OCI-M2 (cell line): ENCODE measurements at regions not wholly inside any gene's neighbourhood (a gene's known extent, or its start where the extent isn't known, plus 50 kb on each side); places are given as distances from the start of the nearest gene placed in this dataset.

Source experiments
- DNase-seq: peaks from one replicate; lab custom pipeline; 2025; ENCODE audit not compliant: unreplicated experiment; lab: John Stamatoyannopoulos, UW

DNA sequence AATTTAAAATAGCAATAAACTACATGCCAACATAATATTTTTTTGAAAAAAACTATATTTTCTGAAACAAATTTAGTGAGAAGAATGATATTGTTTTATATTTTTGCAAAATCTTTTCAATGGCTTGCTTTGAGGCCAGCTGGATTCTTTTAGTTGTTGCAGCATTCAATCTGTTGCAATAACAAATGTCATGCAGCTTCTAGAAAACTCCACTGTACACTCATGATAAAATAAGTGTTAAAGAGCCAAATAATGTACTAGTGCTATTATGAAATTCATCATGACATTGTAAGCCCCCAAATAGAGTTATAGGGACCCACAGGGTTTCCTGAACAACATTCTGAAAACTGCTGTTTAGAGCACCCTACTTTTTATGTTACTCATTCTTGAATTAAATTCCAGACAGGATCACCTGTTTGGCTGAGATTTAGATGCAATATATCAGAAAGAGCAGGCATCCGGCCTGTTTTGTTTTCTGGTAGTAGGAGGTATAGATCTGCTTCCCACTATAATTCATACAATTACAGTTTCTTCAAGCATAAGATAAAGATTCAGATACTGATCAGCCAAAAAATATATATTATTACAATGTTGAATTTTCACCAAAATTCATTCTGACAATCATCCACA, 703.0 kb upstream of the ZNF385D start:
- DNase-seq = no peak

DNA sequence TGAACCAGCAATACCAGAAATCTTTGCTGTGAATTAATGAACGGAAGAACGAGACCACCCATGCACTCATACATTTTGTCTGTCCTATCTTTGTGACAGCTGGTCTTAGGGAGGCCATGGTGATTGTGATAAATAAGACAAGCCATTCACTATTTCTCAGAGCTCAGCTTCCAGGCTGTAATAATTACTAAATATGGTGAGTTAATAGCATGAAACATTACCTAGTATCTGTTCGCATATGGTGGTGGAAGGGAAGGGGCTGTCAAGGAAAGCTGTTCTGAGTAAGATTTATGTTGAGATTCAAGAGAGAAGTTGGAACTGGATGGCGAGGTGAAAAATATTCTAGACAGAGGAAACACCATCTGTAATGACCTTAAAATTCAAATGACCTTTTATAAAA, 719.0 kb upstream of the ZNF385D start:
- DNase-seq = no peak

DNA sequence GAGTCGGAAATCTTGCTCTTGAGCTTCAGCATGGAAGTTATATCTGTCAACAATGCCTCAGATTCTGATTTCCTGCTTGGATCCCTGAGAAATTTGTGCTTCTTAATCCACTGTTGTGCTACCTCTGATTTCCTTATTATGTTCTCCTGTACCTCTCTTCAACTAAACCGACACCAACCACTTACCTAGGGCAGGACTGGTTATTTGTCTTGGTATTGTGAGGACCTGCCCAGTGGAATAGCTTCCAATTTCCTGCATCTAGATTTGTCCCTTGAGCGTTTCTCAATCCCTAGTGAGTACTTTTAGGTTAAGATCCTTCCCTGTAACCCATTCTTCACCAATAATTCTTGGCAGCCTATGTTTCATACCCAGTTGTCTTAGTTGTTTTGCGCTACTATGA, 720.5 kb upstream of the ZNF385D start:
- no peak for DNase-seq

DNA sequence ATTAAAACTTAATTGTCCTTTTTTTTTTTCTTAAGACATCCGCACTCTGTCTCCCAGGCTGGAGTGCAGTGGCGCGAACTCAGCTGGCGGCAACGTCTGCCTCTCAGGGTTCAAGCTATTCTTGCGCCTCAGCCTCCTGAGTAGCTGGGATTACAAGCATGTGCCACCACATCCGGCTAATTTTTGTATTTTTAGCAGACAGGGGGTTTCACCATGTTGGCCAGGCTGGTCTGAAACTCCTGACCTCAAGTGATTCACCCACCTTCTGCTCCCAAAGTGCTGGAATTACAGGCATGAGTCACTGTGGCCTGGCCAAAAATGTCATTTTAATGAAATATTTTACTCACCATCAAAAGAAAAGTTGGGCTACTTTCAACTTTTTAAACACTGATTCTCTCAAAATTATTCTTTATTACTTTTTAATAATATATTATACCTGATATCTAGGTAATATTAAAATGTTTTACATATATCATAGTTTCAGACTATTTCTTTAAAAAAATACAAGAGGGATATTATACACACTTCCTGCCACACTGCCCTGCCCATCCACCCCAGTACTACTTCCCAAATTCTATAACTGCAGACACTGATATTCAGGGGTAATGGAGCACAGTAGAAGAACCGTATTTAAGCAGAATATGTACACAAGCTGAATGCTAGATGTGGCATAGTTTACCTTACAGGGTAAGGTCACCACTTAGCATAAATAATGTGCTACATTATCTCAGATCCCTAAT, 723.9 kb upstream of the ZNF385D start:
- DNase-seq = no peak

DNA sequence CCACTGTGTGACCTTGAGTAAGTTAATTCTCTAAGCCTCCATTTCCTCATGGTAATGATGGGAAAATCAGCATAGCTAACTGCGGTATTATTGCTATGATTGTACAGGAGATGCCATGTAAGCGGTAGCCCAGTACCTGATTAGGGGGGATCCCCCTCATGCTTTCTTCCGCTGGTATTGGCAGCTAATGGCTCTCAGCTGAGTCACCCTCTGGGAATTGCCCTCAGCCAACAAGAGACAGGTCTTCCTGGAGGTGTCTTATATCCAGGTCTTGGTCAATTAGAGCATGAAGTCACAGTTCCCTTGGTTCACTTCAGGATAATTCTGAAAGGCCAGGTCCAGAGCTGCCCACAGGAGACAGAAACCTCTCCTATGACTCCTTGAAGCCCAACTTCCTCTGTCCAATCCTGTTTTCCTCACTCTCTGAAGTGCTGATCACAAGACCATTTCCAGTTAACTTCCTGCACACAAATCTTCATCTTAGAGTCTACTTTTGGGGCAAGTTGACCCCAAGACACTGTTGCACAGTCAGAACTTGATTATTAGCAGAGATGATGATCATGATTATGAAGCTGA, 724.7 kb upstream of the ZNF385D start:
- DNase-seq = no peak

DNA sequence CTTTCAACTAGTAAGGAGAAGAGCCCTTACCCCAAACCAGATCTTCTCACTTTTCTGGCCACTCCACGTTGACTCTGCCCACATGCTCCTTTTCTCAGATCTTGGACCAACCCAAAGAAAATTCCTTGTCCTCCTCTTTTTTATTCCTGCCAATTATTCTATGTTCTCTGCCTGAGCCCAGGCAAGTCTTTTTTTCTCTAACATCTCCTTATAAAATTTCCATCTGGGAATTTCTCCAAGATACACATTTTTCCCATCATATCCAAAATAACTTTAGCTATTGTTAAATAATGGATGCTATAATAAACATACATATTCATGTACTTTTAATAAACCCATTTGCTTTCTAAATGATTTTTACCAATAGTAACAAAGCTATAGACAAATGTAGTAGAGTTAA, 726.0 kb upstream of the ZNF385D start:
- DNase-seq = no peak

DNA sequence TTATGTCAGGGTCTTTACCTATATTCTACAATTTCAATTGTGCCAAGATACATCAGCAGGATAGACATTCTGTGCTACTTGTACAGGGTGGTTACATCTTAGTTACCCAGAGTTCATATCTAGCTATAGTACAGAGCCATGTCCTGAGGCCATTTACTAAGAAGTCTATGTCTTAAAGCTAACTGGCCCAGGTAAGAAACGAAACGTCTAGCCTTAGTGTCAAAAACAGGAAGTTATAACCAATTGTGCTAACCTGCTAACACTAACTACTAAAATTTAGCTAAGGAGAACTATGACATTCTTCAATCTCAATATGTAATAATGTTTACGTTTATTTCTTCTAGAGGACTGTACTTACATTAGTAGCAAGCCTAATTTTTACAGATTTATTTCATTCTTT, 717.2 kb upstream of the UBE2E2 start:
- no peak for DNase-seq

DNA sequence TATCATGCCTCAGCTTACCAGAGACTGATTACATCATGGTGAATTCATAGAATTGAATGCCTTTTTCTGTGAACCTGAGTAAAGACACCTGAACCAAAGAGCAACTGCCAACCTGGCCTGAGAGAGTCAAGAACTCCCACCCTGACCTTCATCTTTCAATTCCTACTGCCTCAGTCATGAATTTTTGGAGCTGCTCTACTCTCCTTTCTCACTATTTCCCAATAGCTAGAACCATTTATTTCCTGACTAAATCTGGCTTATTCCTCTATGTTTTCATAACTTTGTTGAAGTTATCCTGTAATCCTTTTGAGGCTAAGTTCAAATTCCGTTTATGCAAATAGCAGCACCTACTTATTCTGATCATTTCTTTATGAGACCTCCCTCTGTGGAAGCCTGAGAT, 712.4 kb upstream of the UBE2E2 start:
- DNase-seq = no peak

DNA sequence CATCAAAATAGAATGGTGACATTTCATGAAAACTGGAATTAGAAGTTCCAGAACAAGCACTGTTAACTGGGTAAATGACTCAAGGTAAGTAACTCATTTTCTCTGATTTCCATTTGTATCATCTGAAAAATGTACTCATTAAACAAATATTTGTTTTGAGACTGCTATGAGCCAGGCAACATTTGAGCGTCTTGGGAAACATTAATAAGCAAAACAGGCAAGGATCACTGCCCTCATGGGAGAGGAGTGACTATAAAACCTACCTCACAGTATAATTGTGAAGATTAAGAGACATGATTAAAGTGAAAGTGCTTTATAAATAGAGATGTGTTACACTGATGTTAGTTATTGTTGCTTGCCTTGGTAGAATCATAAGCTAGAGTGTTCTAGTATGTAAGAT, 711.8 kb upstream of the UBE2E2 start:
- no peak for DNase-seq

DNA sequence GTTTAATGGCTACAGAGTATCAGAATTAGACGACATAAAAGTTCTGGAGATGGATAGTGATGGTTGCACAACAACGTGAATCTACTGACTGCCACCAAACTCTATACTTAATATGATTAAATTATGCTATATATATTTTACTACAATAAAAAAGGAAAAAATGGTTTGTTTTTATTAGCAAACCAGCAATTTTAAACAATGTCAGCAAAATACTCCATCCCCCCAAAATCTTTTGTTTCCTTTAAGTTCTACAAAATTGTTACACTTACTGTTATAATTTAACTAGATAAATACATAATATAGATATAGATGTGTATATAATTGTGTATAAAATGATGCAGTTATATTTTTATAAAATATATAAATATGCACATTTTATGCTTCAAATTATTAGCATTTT, 710.8 kb upstream of the UBE2E2 start:
- no peak for DNase-seq

DNA sequence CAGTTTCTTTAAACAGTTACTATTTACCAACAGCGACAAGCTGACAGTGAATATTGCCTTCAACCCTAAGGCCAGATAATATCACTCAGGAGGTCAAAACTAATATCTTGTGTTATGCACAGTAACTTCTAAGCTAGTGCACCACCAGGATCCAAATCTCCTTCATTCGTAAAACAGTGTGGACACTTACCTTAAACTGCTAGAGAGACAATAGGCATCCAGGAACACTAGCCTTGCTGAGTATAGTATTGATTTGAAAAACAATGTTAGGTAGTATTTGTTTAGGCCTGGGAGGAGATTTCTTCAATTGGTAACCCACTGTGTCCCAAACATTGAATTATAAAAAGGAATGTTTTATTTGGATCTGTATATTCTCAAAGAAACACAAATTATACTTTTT, 707.9 kb upstream of the UBE2E2 start:
- no peak for DNase-seq

DNA sequence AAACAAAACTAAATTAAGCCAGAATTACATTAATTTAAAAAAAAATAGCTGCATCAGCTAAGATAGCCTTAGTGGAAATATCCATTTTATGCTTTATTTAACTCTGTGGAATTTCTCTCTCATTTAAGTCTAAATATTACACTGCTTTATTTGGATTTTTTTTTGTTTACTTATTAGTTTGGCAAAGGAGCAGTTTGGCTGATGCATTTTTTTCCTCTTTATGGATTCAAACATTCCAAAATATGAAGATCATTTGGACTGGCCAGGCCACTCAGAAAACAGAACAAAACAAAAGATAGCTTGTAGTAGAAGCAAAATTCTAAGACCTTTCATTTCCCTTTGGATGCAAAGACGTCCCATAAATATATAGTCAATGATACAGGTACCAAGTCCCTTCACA, 707.3 kb upstream of the UBE2E2 start:
- DNase-seq = no peak

DNA sequence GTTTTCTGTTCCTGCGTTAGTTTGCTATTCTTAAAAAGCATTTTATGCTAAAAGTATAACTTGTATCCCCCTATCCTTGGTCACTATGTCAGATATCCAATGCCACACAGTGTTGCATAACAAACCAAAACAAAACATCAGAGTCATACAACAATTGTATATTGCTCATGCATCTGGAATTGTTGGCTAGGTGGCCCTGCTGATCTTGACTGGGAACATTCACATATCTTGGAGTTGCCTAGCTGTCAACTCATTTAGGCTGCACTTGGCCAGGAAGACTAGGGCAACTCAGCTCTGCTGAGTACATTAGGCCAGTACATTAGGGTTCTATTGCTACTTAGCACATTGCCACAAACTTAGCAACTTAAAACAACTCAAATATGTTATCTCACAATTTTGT, 706.5 kb upstream of the UBE2E2 start:
- no peak for DNase-seq

DNA sequence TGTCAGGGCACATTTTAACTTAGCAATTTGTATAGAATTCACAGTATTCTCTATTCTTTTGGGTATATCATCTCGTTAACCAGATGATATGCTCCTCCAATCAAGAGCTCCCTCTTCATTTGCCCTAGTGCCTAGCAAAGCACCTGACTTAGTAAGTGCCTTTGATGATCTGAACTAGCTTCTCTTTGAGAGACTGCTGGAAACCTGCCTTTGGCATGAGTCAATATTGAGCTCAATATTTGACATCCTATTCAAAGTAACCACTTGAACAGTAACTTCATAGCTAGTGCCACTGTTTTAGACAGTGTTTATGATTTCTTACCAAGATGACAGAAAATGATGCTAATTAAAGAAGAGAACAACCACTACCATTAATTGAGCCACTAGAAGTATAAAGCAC, 696.3 kb upstream of the UBE2E2 start:
- DNase-seq = no peak

DNA sequence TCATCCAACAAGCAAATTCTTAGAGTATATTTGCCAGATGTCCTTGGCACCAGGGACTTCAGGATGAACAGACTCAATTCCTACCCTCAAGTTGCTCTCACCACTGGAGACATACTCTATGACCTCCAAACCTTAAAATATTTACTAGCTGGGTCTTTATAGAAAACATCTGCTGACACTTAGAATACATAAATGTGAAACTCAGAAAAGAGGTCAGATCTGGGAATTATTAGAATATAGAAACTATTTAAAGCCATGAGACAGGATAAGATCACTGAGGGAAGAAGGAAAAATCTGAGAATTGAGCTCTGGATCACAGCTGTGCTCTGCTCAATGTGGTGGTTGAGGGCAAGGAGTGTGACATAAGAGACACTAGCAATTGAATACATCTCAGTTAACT, 695.4 kb upstream of the UBE2E2 start:
- DNase-seq = no peak

DNA sequence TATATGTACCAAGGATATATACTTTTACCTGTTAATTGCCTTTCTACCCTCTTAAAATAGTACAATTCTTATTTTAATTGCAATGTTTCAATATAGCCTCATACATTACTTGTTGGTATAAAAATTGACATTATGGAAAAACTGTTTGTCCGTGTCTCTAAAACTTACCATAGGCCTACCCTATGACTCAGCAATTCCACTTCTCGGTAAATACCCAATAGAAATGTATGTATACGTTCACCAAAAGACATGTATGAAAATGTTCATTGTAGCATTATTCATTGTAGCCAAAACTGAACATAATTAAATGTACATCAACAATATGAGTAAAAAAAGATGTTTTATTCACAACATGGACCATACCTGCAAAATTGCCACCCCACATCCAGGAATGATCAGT, 679.2 kb upstream of the UBE2E2 start:
- no peak for DNase-seq

DNA sequence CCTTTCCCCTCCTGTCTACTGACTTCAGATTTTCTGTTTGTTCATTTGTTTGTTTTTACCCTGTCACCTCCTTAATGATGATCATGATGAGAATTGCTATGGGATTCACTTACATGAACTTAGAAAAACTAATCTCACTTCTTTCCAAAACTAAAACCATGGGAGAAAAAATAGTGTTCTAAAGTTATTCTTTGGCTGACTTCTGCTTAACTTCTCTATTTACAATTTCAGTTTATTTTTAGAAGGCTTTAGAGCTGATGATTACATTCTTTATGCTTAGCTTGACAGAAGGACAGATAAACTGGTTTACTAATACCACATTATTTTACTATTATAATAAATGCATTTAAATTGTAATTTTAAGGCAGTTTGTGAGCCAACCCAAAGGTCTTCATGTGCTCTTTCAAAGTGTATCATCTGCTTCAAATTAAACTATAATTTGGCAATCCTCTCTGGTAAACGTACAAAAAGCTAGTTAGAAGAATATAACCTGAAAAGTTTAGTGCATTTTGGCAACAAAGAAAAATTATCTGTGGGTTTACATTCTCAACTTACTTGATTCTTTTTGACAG, 676.8 kb upstream of the UBE2E2 start:
- DNase-seq = no peak

DNA sequence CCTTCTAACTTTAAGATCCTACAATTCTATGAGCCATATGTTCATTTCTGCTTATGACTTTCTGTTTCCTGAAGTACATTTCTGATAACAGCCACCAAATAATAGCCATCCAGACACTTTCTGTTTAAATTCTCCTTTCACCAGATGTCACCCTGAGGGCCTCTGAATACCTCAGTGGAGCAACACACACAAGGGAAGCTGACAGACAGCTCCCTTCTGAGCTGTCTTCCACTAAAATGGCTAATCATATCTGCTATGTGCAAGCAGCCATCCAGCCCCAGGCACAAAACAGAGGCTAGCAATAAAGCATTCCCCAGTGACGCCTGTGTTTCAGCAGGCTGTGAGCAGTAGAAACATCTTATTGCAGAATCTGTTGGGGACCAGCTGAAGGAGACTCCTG, 666.6 kb upstream of the UBE2E2 start:
- DNase-seq = no peak

DNA sequence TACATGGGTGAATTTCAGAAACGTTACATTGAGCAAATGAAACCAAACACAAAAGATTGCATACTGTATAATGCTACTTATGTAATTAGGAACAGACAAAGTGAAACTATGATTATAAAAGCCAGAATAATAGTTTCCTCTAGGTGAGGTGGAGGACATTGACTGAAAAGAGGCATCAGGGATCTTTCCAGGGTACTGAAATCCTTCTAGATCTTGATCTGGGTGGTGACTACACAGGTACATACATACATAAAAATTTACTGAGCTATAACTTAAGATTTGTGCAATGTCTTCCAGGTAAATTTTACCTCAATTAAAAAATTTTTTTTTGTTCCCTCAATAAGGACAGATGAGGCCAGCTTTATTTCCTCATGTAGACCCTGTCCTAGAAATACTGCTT, 665.6 kb upstream of the UBE2E2 start:
- DNase-seq = no peak

DNA sequence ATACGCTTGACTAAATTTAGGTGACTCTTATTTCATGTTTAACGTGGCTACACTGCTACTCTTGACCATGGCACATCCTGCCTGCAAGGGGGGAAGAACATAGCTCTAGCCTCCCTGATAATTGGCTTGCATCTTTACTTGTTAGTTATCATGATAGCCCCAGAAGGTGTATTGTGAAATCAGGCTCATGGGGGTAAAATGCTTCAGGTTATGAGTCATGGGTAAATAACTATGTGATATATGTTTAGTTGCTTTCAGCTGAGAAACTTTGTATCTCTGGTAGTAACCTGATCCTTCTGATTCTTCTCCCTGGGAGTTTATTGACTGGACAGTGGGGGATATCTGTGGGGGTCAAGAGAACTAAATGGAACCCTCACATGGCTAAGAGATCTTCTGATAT, 660.8 kb upstream of the UBE2E2 start:
- no peak for DNase-seq

DNA sequence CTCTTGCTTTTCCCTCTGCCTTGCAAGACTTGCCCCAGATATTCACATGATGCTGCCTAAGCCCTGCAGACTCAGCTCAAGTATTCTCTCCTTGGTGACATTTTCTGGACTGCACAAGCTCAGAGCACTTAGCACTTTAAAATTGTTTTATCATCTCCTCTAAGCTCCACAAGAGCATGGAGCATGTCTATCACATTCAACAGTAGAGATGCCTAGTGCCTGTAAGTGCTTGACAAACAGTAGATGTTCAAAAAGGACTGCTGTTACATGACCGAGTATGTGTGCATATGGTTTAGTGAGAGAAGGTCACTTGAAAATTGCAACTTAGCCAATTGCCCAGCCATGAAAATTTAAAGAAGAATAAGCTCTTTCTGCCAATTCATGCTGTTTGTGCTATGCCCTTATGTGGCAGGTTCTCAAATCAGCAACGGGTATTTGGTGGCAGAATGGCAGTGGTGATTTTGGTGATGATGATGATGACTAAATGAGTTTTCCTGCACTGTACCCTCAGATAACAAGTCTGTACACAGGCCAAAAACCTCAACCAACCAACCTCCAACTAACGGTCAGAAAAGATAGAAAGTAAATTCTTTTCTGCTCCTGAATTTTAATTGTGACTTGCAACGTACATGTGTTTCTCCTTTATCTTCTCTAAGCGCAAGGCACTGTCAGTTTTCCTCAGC, 647.2 kb upstream of the UBE2E2 start:
- DNase-seq = peak; percentile 21

DNA sequence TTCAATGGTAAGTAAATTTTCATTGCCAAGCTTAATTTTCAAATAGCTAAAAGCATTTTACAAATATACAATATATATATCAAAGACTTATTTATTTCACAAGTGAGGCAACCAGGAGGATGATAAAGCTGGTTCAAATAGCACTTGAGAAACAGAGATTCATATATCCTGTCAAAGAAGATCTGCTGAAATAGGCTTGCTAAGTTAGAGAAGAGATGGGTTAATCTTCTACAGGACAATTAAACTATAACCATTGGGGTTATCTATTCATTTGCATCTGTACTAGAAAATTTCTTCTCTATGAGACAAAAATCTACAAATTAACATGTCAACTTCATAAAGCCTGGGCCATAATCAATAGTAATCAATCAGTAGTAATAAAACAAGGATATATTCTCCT, 637.7 kb upstream of the UBE2E2 start:
- no peak for DNase-seq
